ENCODE measurements at regions not wholly inside any gene's neighbourhood (a gene's known extent, or its start where the extent isn't known, plus 50 kb on each side); places are given as distances from the start of the nearest gene placed in this dataset.

DNA sequence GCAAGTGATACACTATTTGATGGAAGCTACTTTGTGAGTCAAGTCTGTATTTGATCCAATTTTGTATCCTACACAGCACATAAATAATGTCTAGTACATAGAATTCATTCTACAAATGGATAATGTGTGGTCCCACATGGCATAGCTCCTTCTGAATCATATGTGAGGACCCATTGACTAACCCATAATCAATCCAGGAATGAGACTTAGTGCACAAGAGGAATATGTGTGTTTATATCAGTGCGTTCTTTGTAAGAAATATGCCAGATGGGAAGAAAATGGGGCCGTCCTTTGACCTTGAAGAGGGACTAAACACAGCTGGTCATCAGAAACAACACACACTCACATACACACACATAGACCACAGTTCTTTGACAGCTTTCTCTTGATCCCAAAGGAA, 282.7 kb upstream of the SEMA6D start:
- Histone ChIP-seq H3K36me3 (ENCODE audit: low read length) (no peaks in the 10 kb centered on the region), H3K9me3 (ENCODE audit: insufficient read depth, low read length) (no peaks in the 10 kb centered on the region), H3K4me3 (ENCODE audit: insufficient read depth, low read length, poor library complexity, severe bottlenecking) (no peak overlapping the region), H2AFZ (ENCODE audit: low read depth, low read length, severe bottlenecking) (no peak overlapping the region), H3F3A (ENCODE audit: insufficient read depth) (no peaks in the 10 kb centered on the region), H3K79me2 (ENCODE audit: insufficient read depth, low read length) (no peaks in the 10 kb centered on the region), H3K4me2 (ENCODE audit: low read depth, low read length, poor library complexity, severe bottlenecking) (no peak overlapping the region), H3K9ac (ENCODE audit: low read length) (no peak overlapping the region), H3K9me2 (replicated peaks; ENCODE audit: insufficient read depth, low read length) (no peaks in the 10 kb centered on the region), H3K27me3 (ENCODE audit: low read length) (no peaks in the 10 kb centered on the region), H3K27ac (ENCODE audit: low read depth, low read length) (no peak overlapping the region), H4K20me1 (ENCODE audit: low read depth, low read length) (no peaks in the 10 kb centered on the region)
- TF ChIP-seq, protein P1, sequence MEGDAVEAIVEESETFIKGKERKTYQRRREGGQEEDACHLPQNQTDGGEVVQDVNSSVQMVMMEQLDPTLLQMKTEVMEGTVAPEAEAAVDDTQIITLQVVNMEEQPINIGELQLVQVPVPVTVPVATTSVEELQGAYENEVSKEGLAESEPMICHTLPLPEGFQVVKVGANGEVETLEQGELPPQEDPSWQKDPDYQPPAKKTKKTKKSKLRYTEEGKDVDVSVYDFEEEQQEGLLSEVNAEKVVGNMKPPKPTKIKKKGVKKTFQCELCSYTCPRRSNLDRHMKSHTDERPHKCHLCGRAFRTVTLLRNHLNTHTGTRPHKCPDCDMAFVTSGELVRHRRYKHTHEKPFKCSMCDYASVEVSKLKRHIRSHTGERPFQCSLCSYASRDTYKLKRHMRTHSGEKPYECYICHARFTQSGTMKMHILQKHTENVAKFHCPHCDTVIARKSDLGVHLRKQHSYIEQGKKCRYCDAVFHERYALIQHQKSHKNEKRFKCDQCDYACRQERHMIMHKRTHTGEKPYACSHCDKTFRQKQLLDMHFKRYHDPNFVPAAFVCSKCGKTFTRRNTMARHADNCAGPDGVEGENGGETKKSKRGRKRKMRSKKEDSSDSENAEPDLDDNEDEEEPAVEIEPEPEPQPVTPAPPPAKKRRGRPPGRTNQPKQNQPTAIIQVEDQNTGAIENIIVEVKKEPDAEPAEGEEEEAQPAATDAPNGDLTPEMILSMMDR (IDR thresholded peaks at IDR 0.05; ENCODE audit: insufficient read depth, low read length, poor library complexity, severe bottlenecking), result no peak
- no peak for TF ChIP-seq EZH2phosphoT487 (conservative IDR thresholded peaks at IDR 0.05; ENCODE audit: low read length)

DNA sequence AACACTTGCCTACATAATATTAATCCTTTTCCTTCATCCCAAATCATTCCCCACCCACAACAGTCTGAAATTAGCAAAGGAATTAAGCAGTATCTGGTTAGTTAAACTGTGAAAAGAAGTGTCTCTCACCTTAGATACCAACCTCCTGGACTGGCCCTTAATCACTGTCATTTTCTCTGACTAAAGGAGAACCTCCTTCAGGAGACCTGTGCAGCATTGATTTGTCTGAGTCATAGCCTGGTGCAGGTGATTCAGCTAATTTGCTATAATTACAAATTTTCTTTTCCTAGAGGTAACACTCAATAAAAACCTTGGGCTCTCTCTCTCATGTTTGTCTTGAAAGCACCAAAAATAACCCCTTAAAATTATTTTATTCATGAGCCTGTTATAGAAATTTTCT, 279.8 kb upstream of the SEMA6D start:
- Histone ChIP-seq H3F3A (ENCODE audit: insufficient read depth) (no peaks in the 10 kb centered on the region), H3K36me3 (ENCODE audit: low read length) (no peaks in the 10 kb centered on the region), H4K20me1 (ENCODE audit: low read depth, low read length) (no peaks in the 10 kb centered on the region), H3K4me2 (ENCODE audit: low read depth, low read length, poor library complexity, severe bottlenecking) (no peak overlapping the region), H2AFZ (ENCODE audit: low read depth, low read length, severe bottlenecking) (no peak overlapping the region), H3K9me3 (ENCODE audit: insufficient read depth, low read length) (no peaks in the 10 kb centered on the region), H3K27me3 (ENCODE audit: low read length) (no peaks in the 10 kb centered on the region), H3K4me3 (ENCODE audit: insufficient read depth, low read length, poor library complexity, severe bottlenecking) (no peak overlapping the region), H3K9ac (ENCODE audit: low read length) (no peak overlapping the region), H3K79me2 (ENCODE audit: insufficient read depth, low read length) (no peaks in the 10 kb centered on the region), H3K27ac (ENCODE audit: low read depth, low read length) (no peak overlapping the region), H3K9me2 (replicated peaks; ENCODE audit: insufficient read depth, low read length) (no peaks in the 10 kb centered on the region)
- TF ChIP-seq, protein P1 (IDR thresholded peaks at IDR 0.05; ENCODE audit: insufficient read depth, low read length, poor library complexity, severe bottlenecking), result no peak
- no peak for TF ChIP-seq EZH2phosphoT487 (conservative IDR thresholded peaks at IDR 0.05; ENCODE audit: low read length)

DNA sequence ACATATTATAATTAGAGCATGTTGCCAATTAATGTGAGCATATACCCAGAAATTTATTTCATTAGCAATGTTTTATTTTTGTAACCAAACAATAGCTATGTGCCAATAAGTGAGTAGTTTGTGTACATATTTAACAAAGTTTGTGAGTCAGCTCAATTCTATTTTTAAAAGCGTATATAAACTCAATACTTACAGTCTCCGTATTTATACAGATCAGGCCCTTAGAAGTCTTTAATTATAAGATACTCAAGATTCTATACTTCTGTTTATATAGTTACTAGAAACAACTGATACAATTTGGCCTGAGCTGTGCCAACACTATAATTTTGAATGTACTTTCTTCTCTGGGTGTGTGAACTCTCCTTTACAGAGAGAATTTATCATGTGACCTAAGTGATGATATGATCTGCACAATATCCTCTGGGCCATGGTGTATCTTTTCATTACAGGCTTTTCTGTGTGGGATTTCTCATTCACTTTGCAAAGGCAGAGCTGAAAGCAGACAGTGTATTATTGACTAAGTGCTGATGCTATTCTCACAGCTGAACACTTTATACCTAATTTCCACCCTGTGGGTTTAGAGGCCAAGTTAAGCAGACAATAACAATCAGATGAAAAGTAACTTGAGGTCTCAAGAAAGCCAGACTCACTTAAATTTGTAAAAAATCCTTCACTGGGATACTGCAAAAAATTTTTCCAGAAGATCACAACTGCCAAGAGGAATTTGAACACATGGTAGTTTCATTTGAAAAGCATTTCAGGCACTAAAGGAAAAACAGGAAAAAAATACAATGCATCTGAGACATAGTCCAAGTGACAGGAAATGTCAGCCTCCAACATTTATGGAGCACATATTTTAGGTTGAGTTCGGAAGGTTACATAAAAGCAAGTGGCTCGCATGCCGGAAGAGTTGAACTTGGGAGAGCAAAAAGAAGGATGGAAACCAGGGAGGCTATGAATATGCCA, 277.9 kb upstream of the SEMA6D start:
- H3F3A ChIP-seq (ENCODE audit: insufficient read depth), result no peaks in the 10 kb centered on the region
- no peaks in the 10 kb centered on the region for H3K79me2 ChIP-seq (ENCODE audit: insufficient read depth, low read length)
- H3K4me3 ChIP-seq (ENCODE audit: insufficient read depth, low read length, poor library complexity, severe bottlenecking), result no peak overlapping the region
- no peaks in the 10 kb centered on the region for H3K9me2 ChIP-seq (replicated peaks; ENCODE audit: insufficient read depth, low read length)
- H3K4me2 ChIP-seq (ENCODE audit: low read depth, low read length, poor library complexity, severe bottlenecking), result no peak overlapping the region
- no peaks in the 10 kb centered on the region for H3K9me3 ChIP-seq (ENCODE audit: insufficient read depth, low read length)
- H4K20me1 ChIP-seq (ENCODE audit: low read depth, low read length), result no peaks in the 10 kb centered on the region
- TF ChIP-seq, protein P1 (IDR thresholded peaks at IDR 0.05; ENCODE audit: insufficient read depth, low read length, poor library complexity, severe bottlenecking), result no peak
- TF ChIP-seq EZH2phosphoT487 (conservative IDR thresholded peaks at IDR 0.05; ENCODE audit: low read length), result no peak
- no peak overlapping the region for H3K9ac ChIP-seq (ENCODE audit: low read length)
- H3K36me3 ChIP-seq (ENCODE audit: low read length), result no peaks in the 10 kb centered on the region
- no peaks in the 10 kb centered on the region for H3K27me3 ChIP-seq (ENCODE audit: low read length)
- H2AFZ ChIP-seq (ENCODE audit: low read depth, low read length, severe bottlenecking), result no peak overlapping the region
- no peak overlapping the region for H3K27ac ChIP-seq (ENCODE audit: low read depth, low read length)

Data from SU-DHL-6 (cell line).